ENCODE measurements at regions not wholly inside any gene's neighbourhood (a gene's known extent, or its start where the extent isn't known, plus 50 kb on each side); places are given as distances from the start of the nearest gene placed in this dataset.
"Not testable (repeated sequence)": the region's sequence is repeated elsewhere in the genome, so short reads cannot be mapped to it uniquely, and the experiment has no call there.

- no peak for DNase-seq
These were observed 863.9 kb downstream of the RAPGEF2 start for GRCh38 chr4:159966746-159967145.

- not testable (repeated sequence) for DNase-seq
These were observed 874.1 kb downstream of the RAPGEF2 start for GRCh38 chr4:159976871-159977482.

DNA sequence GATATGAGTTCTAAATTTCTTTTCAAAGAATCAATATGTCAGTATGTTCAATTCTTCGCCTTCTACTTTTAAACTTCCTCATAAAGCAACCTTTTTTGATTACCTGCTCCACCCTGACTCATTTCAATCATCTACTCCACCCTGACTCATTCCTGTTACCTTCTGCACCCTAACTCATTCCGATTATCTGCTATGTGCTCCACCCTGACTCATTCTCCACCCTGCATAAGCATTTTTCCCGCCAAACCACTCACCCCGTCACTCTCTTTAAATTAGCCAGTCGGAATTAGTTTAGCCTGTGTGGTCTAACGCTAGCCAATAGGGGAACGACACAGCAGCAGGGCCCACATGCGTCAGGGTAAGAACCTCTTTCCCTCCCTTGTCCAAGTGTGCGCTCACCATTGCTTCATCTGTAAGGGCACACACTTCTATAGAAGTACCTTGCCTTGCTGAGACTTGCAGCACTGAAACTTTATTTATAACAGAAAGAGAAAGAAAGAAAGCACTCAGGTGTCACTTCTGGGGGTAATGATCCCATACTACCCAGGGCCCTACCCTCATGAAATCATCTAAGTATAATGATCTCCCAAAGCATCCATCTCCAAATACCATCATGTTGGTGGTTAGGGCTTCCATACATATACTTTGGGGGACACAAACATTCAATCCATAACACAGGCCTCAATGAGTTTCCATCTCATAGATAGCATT is 875.2 kb downstream of the RAPGEF2 start:
- DNase-seq, result no peak

DNA sequence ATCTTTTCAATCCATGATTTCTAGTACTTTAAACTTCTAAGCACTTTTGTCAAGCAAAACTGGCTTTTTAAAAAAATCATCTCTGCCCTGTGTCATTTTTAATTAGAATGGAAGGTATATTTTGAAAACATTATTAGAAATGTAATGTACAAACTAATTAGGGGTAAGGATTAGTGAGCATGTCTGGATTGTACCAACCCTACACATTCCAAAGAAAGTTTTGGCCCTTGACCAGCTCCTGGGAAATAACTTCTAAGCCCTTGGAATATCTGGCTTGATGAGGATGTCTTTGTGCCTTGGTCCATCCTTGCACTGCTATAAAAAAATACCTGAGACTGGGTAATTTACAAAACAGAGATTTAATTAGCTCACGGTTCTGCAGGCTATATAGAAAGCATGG is 876.5 kb downstream of the RAPGEF2 start:
- DNase-seq, result no peak

- DNase-seq, result no peak
These were observed 877.1 kb downstream of the RAPGEF2 start for GRCh38 chr4:159979953-159980352.

DNA sequence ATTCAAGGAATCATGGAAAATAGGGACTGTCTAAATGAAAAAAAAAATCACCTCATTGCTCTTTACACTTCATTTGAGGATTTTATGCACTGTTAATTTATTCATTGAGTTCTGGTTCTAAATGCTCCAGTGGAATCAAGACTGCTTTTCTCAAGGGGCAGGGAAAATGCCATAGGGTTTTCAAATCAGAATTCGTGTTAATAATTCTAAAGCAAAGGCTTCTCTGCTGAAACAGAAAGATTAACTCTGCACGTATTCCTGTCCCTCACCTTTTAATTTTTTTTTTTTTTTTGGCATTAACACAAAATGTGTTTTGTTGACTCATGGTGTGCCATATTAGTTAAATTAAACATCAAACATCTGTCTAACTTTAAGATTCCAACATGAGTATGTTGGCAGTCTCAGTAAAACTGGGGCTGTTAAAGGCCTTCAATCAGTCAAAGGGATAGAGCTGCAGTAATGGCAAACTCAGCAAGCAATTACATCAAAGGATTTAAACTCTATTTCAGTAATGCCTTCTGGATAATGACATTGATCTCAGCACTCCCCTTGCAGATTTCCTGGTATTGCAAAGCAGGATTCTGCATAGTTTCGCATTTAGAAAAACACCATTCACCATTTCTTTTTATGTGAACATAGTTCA is 878.1 kb downstream of the RAPGEF2 start:
- DNase-seq, result no peak

- no peak for DNase-seq
These were observed 878.6 kb downstream of the RAPGEF2 start for GRCh38 chr4:159981469-159981856.

DNA sequence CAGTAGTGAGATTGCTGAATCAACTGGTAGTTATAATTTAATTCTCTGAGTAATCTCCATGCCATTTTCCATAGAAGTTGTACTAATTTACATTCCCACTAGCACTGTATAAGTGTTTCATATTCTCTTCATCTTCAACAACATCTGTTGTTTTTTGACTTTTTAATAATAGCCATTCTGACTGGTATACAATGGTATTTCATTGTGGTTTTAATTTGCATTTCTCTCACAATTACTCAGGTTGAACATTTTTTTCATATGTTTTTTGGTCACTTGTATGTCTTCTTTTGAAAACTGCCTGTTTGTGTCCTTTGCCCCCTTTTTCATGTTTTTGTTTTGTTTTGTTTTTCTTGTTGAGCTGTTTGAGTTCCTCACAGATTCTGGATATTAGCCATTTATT is 880.2 kb downstream of the RAPGEF2 start:
- no peak for DNase-seq

DNA sequence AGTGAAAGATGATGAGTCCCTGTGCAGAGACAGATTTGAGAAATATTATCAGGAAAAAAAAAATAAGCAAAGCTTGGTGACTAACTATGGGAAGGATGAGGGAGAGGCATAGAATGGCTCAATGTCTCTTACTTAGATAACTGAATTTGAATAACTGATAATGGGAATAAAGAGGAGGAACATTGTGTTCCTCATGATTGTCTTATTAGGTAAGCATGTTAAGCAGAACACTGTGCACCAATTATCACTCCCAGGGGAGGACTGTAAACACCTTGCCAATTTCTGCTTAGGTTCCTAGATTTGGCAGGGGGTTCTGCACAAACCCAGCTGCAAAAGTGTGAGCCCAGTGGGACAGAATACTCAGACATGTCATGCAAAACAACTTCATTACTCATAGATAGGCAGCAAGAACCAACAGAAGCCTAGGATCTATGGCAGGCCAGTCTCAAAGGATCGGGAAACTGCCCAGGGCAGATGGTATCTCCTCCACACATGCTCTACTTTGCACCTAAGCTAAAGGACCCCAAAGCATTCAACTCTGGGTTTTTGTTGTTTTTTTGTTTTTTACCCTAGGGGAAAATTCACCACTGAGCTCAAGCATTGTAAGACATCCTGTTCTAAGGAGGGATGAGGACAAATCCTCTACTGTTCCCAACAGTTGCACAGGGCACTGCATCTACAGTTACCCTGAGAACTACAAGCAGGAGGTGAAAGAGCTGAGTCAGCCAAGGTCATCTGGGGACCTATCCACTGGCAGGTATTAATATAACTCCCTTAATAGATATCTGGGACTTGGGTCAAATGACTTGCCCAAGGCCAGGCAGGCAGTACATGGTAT is 907.0 kb downstream of the RAPGEF2 start:
- no peak for DNase-seq

DNA sequence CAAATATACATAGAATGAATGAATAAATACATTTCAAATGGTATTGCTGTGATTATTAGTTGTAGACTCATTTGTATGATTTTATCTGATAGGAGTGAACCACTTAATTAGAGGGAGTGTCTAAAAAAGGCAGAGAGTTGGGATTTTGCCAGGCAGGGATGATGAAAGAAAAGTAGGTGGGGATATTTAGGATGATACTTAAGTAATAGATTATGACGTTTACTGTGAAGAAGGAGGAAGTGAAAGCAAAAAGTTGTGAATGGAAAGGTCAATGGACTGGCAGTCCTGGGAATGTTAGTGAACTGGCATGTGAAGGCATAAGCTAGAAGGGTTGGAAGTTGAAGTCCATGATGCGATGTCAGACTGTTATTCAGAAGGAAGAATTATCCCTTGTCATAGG is 917.1 kb downstream of the RAPGEF2 start:
- no peak for DNase-seq

GRCh38 chr4:160020804-160021203 is 917.9 kb downstream of the RAPGEF2 start:
- DNase-seq, result no peak

- no peak for DNase-seq
These were observed 919.0 kb downstream of the RAPGEF2 start for GRCh38 chr4:160021870-160022269.

GRCh38 chr4:160026721-160027120 is 923.8 kb downstream of the RAPGEF2 start:
- no peak for DNase-seq

- DNase-seq, result no peak
These were observed 931.6 kb downstream of the RAPGEF2 start for GRCh38 chr4:160034501-160034900.

DNA sequence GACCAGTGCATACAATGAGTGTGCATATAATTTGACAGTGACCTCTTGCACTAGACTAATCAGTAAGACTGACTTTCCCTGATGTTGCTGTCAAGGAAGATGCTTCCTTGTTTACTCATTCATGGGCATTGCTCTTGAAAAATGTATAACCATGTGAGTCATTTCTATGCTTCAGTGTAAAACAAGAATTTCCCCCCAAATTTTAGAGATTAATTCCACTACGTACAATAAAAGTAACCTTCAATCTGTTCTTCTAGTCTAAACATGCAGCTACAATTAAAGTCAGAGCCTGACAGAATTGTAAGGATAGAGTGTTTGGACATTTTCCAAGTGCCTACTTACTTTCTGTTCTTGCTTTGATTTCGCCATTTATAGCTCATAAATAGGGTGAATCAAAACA is 935.7 kb downstream of the RAPGEF2 start:
- DNase-seq, result no peak

DNA sequence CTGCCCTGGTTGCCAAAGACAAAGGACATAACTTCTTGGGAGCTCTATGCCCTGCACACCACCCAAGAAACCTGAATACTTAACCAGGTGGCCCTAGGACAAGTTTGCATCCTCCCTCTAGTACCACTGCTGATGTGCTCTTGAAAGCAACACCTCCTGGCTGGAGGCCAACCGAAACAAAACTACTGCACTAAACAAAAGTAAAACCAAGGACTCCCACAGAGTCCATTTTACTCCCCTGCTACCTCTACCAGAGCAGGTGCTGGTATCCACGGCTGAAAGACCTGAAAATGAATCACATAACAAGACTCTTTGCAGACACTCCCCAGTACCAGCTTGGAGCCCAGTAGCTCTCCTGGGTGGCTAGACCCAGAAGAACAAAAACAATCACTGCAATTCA is 941.8 kb downstream of the RAPGEF2 start:
- no peak for DNase-seq

GRCh38 chr4:160082432-160083207 is 979.7 kb downstream of the RAPGEF2 start:
- no peak for DNase-seq

GRCh38 chr4:160091631-160092030 is 988.8 kb downstream of the RAPGEF2 start:
- no peak for DNase-seq

DNA sequence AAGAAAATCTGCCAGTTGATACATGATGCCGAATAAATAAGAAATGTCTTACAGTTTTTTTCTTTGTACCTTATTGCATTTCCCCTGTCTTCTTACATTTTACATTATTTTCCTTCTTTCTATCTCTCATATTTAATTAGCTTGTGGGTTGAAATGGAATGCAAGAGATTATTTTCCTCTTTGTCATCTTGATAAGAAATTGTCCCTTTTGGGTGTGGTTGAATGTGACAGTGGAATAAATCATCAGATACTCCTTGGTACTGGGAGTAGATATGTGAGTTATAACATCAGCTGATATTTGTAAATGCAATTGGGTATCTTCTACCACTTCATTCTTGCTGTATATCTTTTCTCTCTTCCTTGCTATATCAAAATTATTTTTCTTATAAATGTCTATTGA is 997.4 kb downstream of the RAPGEF2 start:
- DNase-seq, result no peak

DNA sequence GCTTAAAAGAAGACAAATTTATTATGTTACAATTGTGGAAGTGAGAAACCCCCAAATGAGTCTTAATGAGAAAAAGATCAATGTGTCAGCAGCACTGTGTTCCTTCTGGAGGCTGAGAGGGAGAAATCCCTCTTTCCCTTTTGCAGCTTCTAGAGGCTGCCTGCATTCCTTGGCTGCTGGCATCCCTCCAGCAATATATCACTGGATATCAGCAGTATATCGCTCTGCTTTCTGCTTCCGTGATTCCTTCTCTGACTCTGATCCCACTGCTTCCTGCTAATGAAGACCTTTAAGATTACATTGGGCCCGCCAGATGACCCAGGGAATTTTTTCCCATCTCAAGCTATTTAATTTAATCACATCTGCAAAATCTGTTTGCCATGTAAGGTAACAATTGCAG is 1008.0 kb downstream of the RAPGEF2 start:
- DNase-seq, result no peak

- no peak for DNase-seq
These were observed 1014.8 kb downstream of the RAPGEF2 start for GRCh38 chr4:160117686-160118085.

- peak; percentile 0 for DNase-seq
These were observed 1022.9 kb downstream of the RAPGEF2 start for GRCh38 chr4:160125576-160126287.

Data from NCI-H1105 (cell line).